ENCODE measurements at regions not wholly inside any gene's neighbourhood (a gene's known extent, or its start where the extent isn't known, plus 50 kb on each side); places are given as distances from the start of the nearest gene placed in this dataset.

GRCh38 chr5:38650946-38651345 is 94.5 kb upstream of the LIFR start:
- peaks cover 0 to 2% of the 10 kb centered on the region in 2 experiments for H3K27me3 ChIP-seq (ENCODE audit: control insufficient read depth in 2 of 2, insufficient read depth in 2 of 2, low read length in 2 of 2)
- H3K4me1 ChIP-seq (ENCODE audit: control insufficient read depth, extremely low read depth, insufficient read depth, low read length) = peaks cover 12% of the 10 kb centered on the region
- no peaks in the 10 kb centered on the region for H3K36me3 ChIP-seq (ENCODE audit: control insufficient read depth in 2 of 2, extremely low read depth in 1 of 2, insufficient read depth in 2 of 2, low read length in 2 of 2)
- peak; percentile 93 for FAIRE-seq
- DNase-seq (ENCODE audit: low read depth, low spot score) = peak; percentile 92
- H3K9ac ChIP-seq (replicated peaks; ENCODE audit: extremely low read depth, insufficient read depth, low read length) = no peak overlapping the region
- peak overlapping the region; percentile 44 for H3K27ac ChIP-seq (ENCODE audit: insufficient read depth, low read depth, low read length)
- peak overlapping the region; percentile 33 for H3K4me2 ChIP-seq (ENCODE audit: insufficient read depth, low read length)
- no peak overlapping the region for H2AFZ ChIP-seq (ENCODE audit: low read depth, low read length)
- intact Hi-C loops (cut with micrococcal nuclease) (loop anchor here (1.0 to 5.0 kb wide), 6 partner anchors 11 to 221 kb away; no protein-coding TSS in a partner anchor), dilution Hi-C loops (cut with MboI; ENCODE audit: extremely low pct_ligation_motif_present, low sequenced_read_pairs) (no loop called here)
- ChIA-PET CTCF (interaction anchor here (1.0 to 3.7 kb wide), 7 partner anchors 17 to 218 kb away, joined by 3 to 22 read pairs (median 6); no protein-coding TSS in a partner anchor), POLR2A (interaction anchor here (1.0 kb wide), 1 partner anchor 210 kb away, joined by 5 read pairs; no protein-coding TSS in a partner anchor)
- BruUV-seq (replicated peaks) = no TSS peak
- H3K79me2 ChIP-seq (ENCODE audit: control insufficient read depth, insufficient read depth, low read length) = no peaks in the 10 kb centered on the region
- H3K9me3 ChIP-seq (replicated peaks; ENCODE audit: control insufficient read depth, insufficient read depth, low read length) = no peaks in the 10 kb centered on the region
- H4K20me1 ChIP-seq (replicated peaks; ENCODE audit: control insufficient read depth, extremely low read depth, insufficient read depth, low read length) = no peaks in the 10 kb centered on the region
- peak overlapping the region in 1 of 3 experiments; percentile 28 for H3K4me3 ChIP-seq (replicated peaks in 1 of 3; ENCODE audit: insufficient read depth in 1 of 3, low read depth in 1 of 3, low read length in 3 of 3)
- TF ChIP-seq POLR2AphosphoS5 (IDR thresholded peaks at IDR 0.05; ENCODE audit: insufficient read depth, low read depth, low read length) (peak; percentile 63), MAX (IDR thresholded peaks at IDR 0.05; ENCODE audit: insufficient read depth, insufficient read length) (no peak), EZH2 (IDR thresholded peaks at IDR 0.05; ENCODE audit: borderline replicate concordance, low read depth, low read length, severe bottlenecking) (no peak), JUN (IDR thresholded peaks at IDR 0.05; ENCODE audit: borderline replicate concordance, insufficient read depth, insufficient read length, low read depth) (peak; percentile 96), MYC (IDR thresholded peaks at IDR 0.05; ENCODE audit: low read depth, low read length) (no peak), FOS (IDR thresholded peaks at IDR 0.05; ENCODE audit: borderline replicate concordance, insufficient read depth, low read length) (peak; percentile 94), CTCF (IDR thresholded peaks at IDR 0.05; ENCODE audit: extremely low read depth in 1 of 2, insufficient read depth in 1 of 2, low read depth in 1 of 2, low read length in 2 of 2) (no peak), GATA2 (IDR thresholded peaks at IDR 0.05; ENCODE audit: insufficient read depth, insufficient read length, low read depth, low read length) (no peak), POLR2A (IDR thresholded peaks at IDR 0.05; ENCODE audit: low read depth, low read length) (no peak)
- H3K9me1 ChIP-seq (replicated peaks; ENCODE audit: control insufficient read depth, extremely low read depth, insufficient read depth, low read length) = no peaks in the 10 kb centered on the region
